ENCODE measurements at regions not wholly inside any gene's neighbourhood (a gene's known extent, or its start where the extent isn't known, plus 50 kb on each side); places are given as distances from the start of the nearest gene placed in this dataset.

GRCh38 chr10:78934532-78934898 lies 134.3 kb upstream of the ZMIZ1 start:
- no peaks in the 10 kb centered on the region for H3K27me3 ChIP-seq (ENCODE audit: insufficient read depth, insufficient read length)
- H3K4me1 ChIP-seq (ENCODE audit: insufficient read depth, insufficient read length): peaks cover 21% of the 10 kb centered on the region
- DNase-seq (ENCODE audit: low read depth, low spot score): no peak
- no peak overlapping the region for H3K9ac ChIP-seq (ENCODE audit: insufficient read length, low read depth)
- no peaks in the 10 kb centered on the region for H3K9me3 ChIP-seq (ENCODE audit: insufficient read depth, low read length)
- no peak for TF ChIP-seq ZNF274 (IDR thresholded peaks at IDR 0.05; ENCODE audit: low read depth, low read length)
- no peak for TF ChIP-seq YY1 (IDR thresholded peaks at IDR 0.05; ENCODE audit: insufficient read depth, insufficient read length)
- TF ChIP-seq SUZ12 (IDR thresholded peaks at IDR 0.05; ENCODE audit: extremely low read depth, insufficient read depth, insufficient read length): no peak
- no peak overlapping the region for H3K4me3 ChIP-seq (ENCODE audit: insufficient read length, low read depth)
- no peaks in the 10 kb centered on the region for H3K36me3 ChIP-seq (ENCODE audit: insufficient read depth, insufficient read length, low read length)

- Histone ChIP-seq H3K4me1 (ENCODE audit: insufficient read depth, insufficient read length) (peaks cover 21% of the 10 kb centered on the region), H3K4me3 (ENCODE audit: insufficient read length, low read depth) (no peak overlapping the region), H3K9me3 (ENCODE audit: insufficient read depth, low read length) (no peaks in the 10 kb centered on the region), H3K9ac (ENCODE audit: insufficient read length, low read depth) (no peak overlapping the region), H3K27me3 (ENCODE audit: insufficient read depth, insufficient read length) (no peaks in the 10 kb centered on the region), H3K36me3 (ENCODE audit: insufficient read depth, insufficient read length, low read length) (no peaks in the 10 kb centered on the region)
- no peak for TF ChIP-seq ZNF274 (IDR thresholded peaks at IDR 0.05; ENCODE audit: low read depth, low read length)
- TF ChIP-seq SUZ12 (IDR thresholded peaks at IDR 0.05; ENCODE audit: extremely low read depth, insufficient read depth, insufficient read length): no peak
- no peak for TF ChIP-seq YY1 (IDR thresholded peaks at IDR 0.05; ENCODE audit: insufficient read depth, insufficient read length)
- no peak for DNase-seq (ENCODE audit: low read depth, low spot score)
Measured at GRCh38 chr10:78934994-78935602, 133.7 kb upstream of the ZMIZ1 start.

GRCh38 chr10:78935697-78936407 lies 132.9 kb upstream of the ZMIZ1 start:
- TF ChIP-seq SUZ12 (IDR thresholded peaks at IDR 0.05; ENCODE audit: extremely low read depth, insufficient read depth, insufficient read length) (no peak), YY1 (IDR thresholded peaks at IDR 0.05; ENCODE audit: insufficient read depth, insufficient read length) (no peak), ZNF274 (IDR thresholded peaks at IDR 0.05; ENCODE audit: low read depth, low read length) (no peak)
- no peaks in the 10 kb centered on the region for H3K27me3 ChIP-seq (ENCODE audit: insufficient read depth, insufficient read length)
- DNase-seq (ENCODE audit: low read depth, low spot score): no peak
- no peak overlapping the region for H3K4me3 ChIP-seq (ENCODE audit: insufficient read length, low read depth)
- H3K9me3 ChIP-seq (ENCODE audit: insufficient read depth, low read length): no peaks in the 10 kb centered on the region
- H3K4me1 ChIP-seq (ENCODE audit: insufficient read depth, insufficient read length): peaks cover 21% of the 10 kb centered on the region
- H3K9ac ChIP-seq (ENCODE audit: insufficient read length, low read depth): no peak overlapping the region
- no peaks in the 10 kb centered on the region for H3K36me3 ChIP-seq (ENCODE audit: insufficient read depth, insufficient read length, low read length)

- TF ChIP-seq SUZ12 (IDR thresholded peaks at IDR 0.05; ENCODE audit: extremely low read depth, insufficient read depth, insufficient read length): no peak
- no peak for DNase-seq (ENCODE audit: low read depth, low spot score)
- Histone ChIP-seq H3K4me3 (ENCODE audit: insufficient read length, low read depth) (no peak overlapping the region), H3K9me3 (ENCODE audit: insufficient read depth, low read length) (no peaks in the 10 kb centered on the region), H3K9ac (ENCODE audit: insufficient read length, low read depth) (no peak overlapping the region), H3K36me3 (ENCODE audit: insufficient read depth, insufficient read length, low read length) (no peaks in the 10 kb centered on the region), H3K4me1 (ENCODE audit: insufficient read depth, insufficient read length) (peaks cover 17% of the 10 kb centered on the region), H3K27me3 (ENCODE audit: insufficient read depth, insufficient read length) (no peaks in the 10 kb centered on the region)
Measured at GRCh38 chr10:78936412-78937342, 132.1 kb upstream of the ZMIZ1 start.

- TF ChIP-seq ZNF274 (IDR thresholded peaks at IDR 0.05; ENCODE audit: low read depth, low read length) (no peak), YY1 (IDR thresholded peaks at IDR 0.05; ENCODE audit: insufficient read depth, insufficient read length) (no peak), SUZ12 (IDR thresholded peaks at IDR 0.05; ENCODE audit: extremely low read depth, insufficient read depth, insufficient read length) (no peak)
- no peaks in the 10 kb centered on the region for H3K36me3 ChIP-seq (ENCODE audit: insufficient read depth, insufficient read length, low read length)
- H3K4me3 ChIP-seq (ENCODE audit: insufficient read length, low read depth): no peak overlapping the region
- peaks cover 12% of the 10 kb centered on the region for H3K4me1 ChIP-seq (ENCODE audit: insufficient read depth, insufficient read length)
- no peak for DNase-seq (ENCODE audit: low read depth, low spot score)
- no peaks in the 10 kb centered on the region for H3K27me3 ChIP-seq (ENCODE audit: insufficient read depth, insufficient read length)
- no peak overlapping the region for H3K9ac ChIP-seq (ENCODE audit: insufficient read length, low read depth)
- H3K9me3 ChIP-seq (ENCODE audit: insufficient read depth, low read length): peaks cover 1% of the 10 kb centered on the region; the same call in 1 of the 2 replicates
Measured at GRCh38 chr10:78937393-78937792, 131.4 kb upstream of the ZMIZ1 start.

GRCh38 chr10:78937800-78938694 lies 130.7 kb upstream of the ZMIZ1 start:
- Histone ChIP-seq H3K9me3 (ENCODE audit: insufficient read depth, low read length) (peaks cover 8% of the 10 kb centered on the region; the same call in 1 of the 2 replicates), H3K9ac (ENCODE audit: insufficient read length, low read depth) (no peak overlapping the region), H3K27me3 (ENCODE audit: insufficient read depth, insufficient read length) (no peaks in the 10 kb centered on the region), H3K4me3 (ENCODE audit: insufficient read length, low read depth) (no peak overlapping the region), H3K36me3 (ENCODE audit: insufficient read depth, insufficient read length, low read length) (no peaks in the 10 kb centered on the region), H3K4me1 (ENCODE audit: insufficient read depth, insufficient read length) (peaks cover 10% of the 10 kb centered on the region)
- TF ChIP-seq SUZ12 (IDR thresholded peaks at IDR 0.05; ENCODE audit: extremely low read depth, insufficient read depth, insufficient read length) (no peak), ZNF274 (IDR thresholded peaks at IDR 0.05; ENCODE audit: low read depth, low read length) (no peak), YY1 (IDR thresholded peaks at IDR 0.05; ENCODE audit: insufficient read depth, insufficient read length) (no peak)
- no peak for DNase-seq (ENCODE audit: low read depth, low spot score)
